Cerebellar cortex (tissue), 1 donor: ENCODE measurements at regions not wholly inside any gene's neighbourhood (a gene's known extent, or its start where the extent isn't known, plus 50 kb on each side); places are given as distances from the start of the nearest gene placed in this dataset.
"Not testable (repeated sequence)": the region's sequence is repeated elsewhere in the genome, so short reads cannot be mapped to it uniquely, and the experiment has no call there.

Experiments used
- DNase-seq: peaks from one replicate; pipeline ENCODE4 v3.0.0-alpha.2; 2015; ENCODE audit warnings: low spot score

- not testable (repeated sequence) for DNase-seq
Observed at GRCh38 chr2:139410833-139411174, 630.6 kb upstream of the NXPH2 start.

GRCh38 chr2:139410147-139410832 lies 630.1 kb upstream of the NXPH2 start:
- not testable (repeated sequence) for DNase-seq

- DNase-seq = no peak
Observed at GRCh38 chr2:139409212-139409611, 629.0 kb upstream of the NXPH2 start.

- DNase-seq = no peak
Observed at GRCh38 chr2:139403948-139404347, 623.8 kb upstream of the NXPH2 start.

GRCh38 chr2:139394801-139395200 lies 614.6 kb upstream of the NXPH2 start:
- no peak for DNase-seq

- no peak for DNase-seq
Observed at GRCh38 chr2:139389391-139389790, 609.2 kb upstream of the NXPH2 start.

- no peak for DNase-seq
Observed at GRCh38 chr2:139386401-139386800, 606.2 kb upstream of the NXPH2 start.

GRCh38 chr2:139383532-139383931 lies 603.3 kb upstream of the NXPH2 start:
- DNase-seq = no peak

- no peak for DNase-seq
Observed at GRCh38 chr2:139380051-139380450, 599.9 kb upstream of the NXPH2 start.

GRCh38 chr2:139378373-139378772 lies 598.2 kb upstream of the NXPH2 start:
- no peak for DNase-seq

- DNase-seq = no peak
Observed at GRCh38 chr2:139374296-139374850, 594.2 kb upstream of the NXPH2 start.

GRCh38 chr2:139369423-139370409 lies 589.5 kb upstream of the NXPH2 start:
- no peak for DNase-seq

GRCh38 chr2:139367416-139367815 lies 587.2 kb upstream of the NXPH2 start:
- DNase-seq = no peak

GRCh38 chr2:139366681-139367080 lies 586.5 kb upstream of the NXPH2 start:
- no peak for DNase-seq

GRCh38 chr2:139365189-139365588 lies 585.0 kb upstream of the NXPH2 start:
- DNase-seq = no peak

- DNase-seq = no peak
Observed at GRCh38 chr2:139360654-139361053, 580.5 kb upstream of the NXPH2 start.

- DNase-seq = no peak
Observed at GRCh38 chr2:139359818-139360217, 579.6 kb upstream of the NXPH2 start.

GRCh38 chr2:139357972-139358371 lies 577.8 kb upstream of the NXPH2 start:
- DNase-seq = no peak

- no peak for DNase-seq
Observed at GRCh38 chr2:139354518-139354917, 574.3 kb upstream of the NXPH2 start.

GRCh38 chr2:139353874-139354273 lies 573.7 kb upstream of the NXPH2 start:
- no peak for DNase-seq

GRCh38 chr2:139317259-139317658 lies 537.1 kb upstream of the NXPH2 start:
- DNase-seq = no peak

GRCh38 chr2:139314059-139314458 lies 533.9 kb upstream of the NXPH2 start:
- no peak for DNase-seq

- no peak for DNase-seq
Observed at GRCh38 chr2:139296672-139297209, 516.6 kb upstream of the NXPH2 start.
